Mesendoderm (in vitro differentiated cells): ENCODE measurements at regions not wholly inside any gene's neighbourhood (a gene's known extent, or its start where the extent isn't known, plus 50 kb on each side); places are given as distances from the start of the nearest gene placed in this dataset.
A peak's percentile ranks its signal among the peaks of the same experiment; 100 is the strongest.
"Not testable (repeated sequence)": the region's sequence is repeated elsewhere in the genome, so short reads cannot be mapped to it uniquely, and the experiment has no call there.

Experiments
- DNase-seq: peaks from one replicate; pipeline ENCODE4 v3.0.0; 2013
- H2AK5ac ChIP-seq: 2 replicates; pipeline ENCODE4 v1.6.1; 2013; ENCODE audit warnings: low read length, inconsistent platforms
- H2BK120ac ChIP-seq: 2 replicates; pipeline ENCODE4 v1.6.1; 2013; ENCODE audit warnings: low read depth, mild to moderate bottlenecking, low read length, moderate library complexity, mixed read lengths
- H2BK15ac ChIP-seq: replicated peaks from 2 replicates; pipeline ENCODE4 v1.6.1; 2013; ENCODE audit warnings: low read depth, mild to moderate bottlenecking, moderate library complexity
- H2BK5ac ChIP-seq: 2 replicates; pipeline ENCODE4 v1.6.1; 2013; ENCODE audit warnings: low read length, inconsistent platforms
- H3K18ac ChIP-seq: 2 replicates; pipeline ENCODE4 v1.6.1; 2013; ENCODE audit warnings: mild to moderate bottlenecking, low read length, mixed read lengths
- H3K23ac ChIP-seq: one replicate; pipeline ENCODE4 v1.6.1; 2013; ENCODE audit warnings: low read length
- H3K27ac ChIP-seq: 2 replicates; pipeline ENCODE4 v1.5.1; 2013; ENCODE audit warnings: low read depth, mild to moderate bottlenecking, inconsistent platforms, low read length, moderate library complexity
- H3K27me3 ChIP-seq: 2 replicates; pipeline ENCODE4 v1.6.1; 2013; ENCODE audit warnings: low read length, control low read depth, mild to moderate bottlenecking, inconsistent platforms; ENCODE audit not compliant: insufficient read depth, poor library complexity
- H3K36me3 ChIP-seq: 2 replicates; pipeline ENCODE4 v1.6.1; 2013; ENCODE audit warnings: low read length, inconsistent platforms; ENCODE audit not compliant: control insufficient read depth, insufficient read depth
- H3K4ac ChIP-seq: one replicate; pipeline ENCODE4 v1.6.1; 2013; ENCODE audit warnings: low read depth, mild to moderate bottlenecking, low read length, moderate library complexity
- H3K4me1 ChIP-seq: 2 replicates; pipeline ENCODE4 v1.6.1; 2013; ENCODE audit warnings: low read depth, low read length, inconsistent platforms; ENCODE audit not compliant: control insufficient read depth
- H3K4me2 ChIP-seq: 2 replicates; pipeline ENCODE4 v1.6.1; 2013; ENCODE audit warnings: low read length
- H3K4me3 ChIP-seq: 2 replicates; pipeline ENCODE4 v1.5.1; 2013; ENCODE audit warnings: mild to moderate bottlenecking, low read length
- H3K56ac ChIP-seq: one replicate; pipeline ENCODE4 v1.6.1; 2013; ENCODE audit warnings: low read length
- H3K79me1 ChIP-seq: 2 replicates; pipeline ENCODE4 v1.6.1; 2013; ENCODE audit warnings: low read length, inconsistent platforms
- H3K79me2 ChIP-seq: 2 replicates; pipeline ENCODE4 v1.6.1; 2013; ENCODE audit warnings: mild to moderate bottlenecking, low read length; ENCODE audit not compliant: control insufficient read depth, insufficient read depth
- H3K9ac ChIP-seq: 2 replicates; pipeline ENCODE4 v1.6.1; 2013; ENCODE audit warnings: low read length, inconsistent platforms
- H4K5ac ChIP-seq: one replicate; pipeline ENCODE4 v1.6.1; 2013; ENCODE audit warnings: low read length
- H4K8ac ChIP-seq: one replicate; pipeline ENCODE4 v1.6.1; 2013; ENCODE audit warnings: low read depth, mild to moderate bottlenecking, control low read depth, low read length, moderate library complexity
- WGBS: extraction: QIAGEN DNeasy Blood & Tissue Kit; methylation state at CpG from one replicate; pipeline ENCODE4 v1.1.7; 2013; ENCODE audit warnings: low lambda C conversion rate, missing lambda C conversion rate; ENCODE audit not compliant: insufficient coverage; ENCODE audit errors: extremely low coverage; 5-methylcytosine and 5-hydroxymethylcytosine counted together

- not testable (repeated sequence) for H4K8ac ChIP-seq, H4K5ac ChIP-seq, H3K36me3 ChIP-seq, H2BK15ac ChIP-seq, H3K4me2 ChIP-seq, H3K23ac ChIP-seq, H3K9ac ChIP-seq, H3K79me1 ChIP-seq, H3K4me1 ChIP-seq, H2AK5ac ChIP-seq, DNase-seq, H2BK120ac ChIP-seq, H3K4ac ChIP-seq, H3K27ac ChIP-seq, H3K18ac ChIP-seq, H2BK5ac ChIP-seq, H3K56ac ChIP-seq, H3K4me3 ChIP-seq, H3K27me3 ChIP-seq, H3K79me2 ChIP-seq
- no CpG with 5 or more reads among the region's 1 CpG for WGBS
Observed at GRCh38 chr4:188740791-188741190, 601.5 kb downstream of the TRIML1 start.

GRCh38 chr4:188754372-188755002, 615.2 kb downstream of the TRIML1 start:
- Histone ChIP-seq H2BK120ac (no peak overlapping the region), H3K4ac (no peak overlapping the region), H3K36me3 (no peaks in the 10 kb centered on the region), H3K27me3 (no peaks in the 10 kb centered on the region), H3K4me1 (no peaks in the 10 kb centered on the region), H4K8ac (no peak overlapping the region), H3K9ac (no peak overlapping the region), H2AK5ac (no peak overlapping the region), H3K79me1 (no peaks in the 10 kb centered on the region), H3K23ac (no peak overlapping the region), H3K4me3 (no peak overlapping the region), H3K18ac (no peak overlapping the region), H2BK15ac (no peak overlapping the region), H4K5ac (no peak overlapping the region), H2BK5ac (no peak overlapping the region), H3K27ac (no peak overlapping the region), H3K56ac (no peak overlapping the region), H3K4me2 (no peak overlapping the region), H3K79me2 (no peaks in the 10 kb centered on the region)
- no CpG with 5 or more reads among the region's 22 CpGs for WGBS
- no peak for DNase-seq

- Histone ChIP-seq H3K9ac (no peak overlapping the region), H3K4me2 (no peak overlapping the region), H2BK15ac (no peak overlapping the region), H3K27me3 (no peaks in the 10 kb centered on the region), H3K4me3 (no peak overlapping the region), H3K79me1 (no peaks in the 10 kb centered on the region), H3K56ac (no peak overlapping the region), H4K5ac (no peak overlapping the region), H3K4ac (no peak overlapping the region), H3K18ac (no peak overlapping the region), H2AK5ac (no peak overlapping the region), H2BK120ac (no peak overlapping the region), H4K8ac (no peak overlapping the region), H3K27ac (no peak overlapping the region), H3K79me2 (no peaks in the 10 kb centered on the region), H3K4me1 (no peaks in the 10 kb centered on the region), H2BK5ac (no peak overlapping the region), H3K23ac (no peak overlapping the region), H3K36me3 (no peaks in the 10 kb centered on the region)
- WGBS = no CpG with 5 or more reads among the region's 3 CpGs
- no peak for DNase-seq
Observed at GRCh38 chr4:188767496-188767895, 628.3 kb downstream of the TRIML1 start.

- Histone ChIP-seq H2BK5ac (no peak overlapping the region), H3K23ac (no peak overlapping the region), H4K8ac (no peak overlapping the region), H3K4me3 (no peak overlapping the region), H2BK120ac (no peak overlapping the region), H3K9ac (no peak overlapping the region), H3K4ac (no peak overlapping the region), H3K79me1 (no peaks in the 10 kb centered on the region), H3K4me2 (no peak overlapping the region), H2BK15ac (no peak overlapping the region), H3K4me1 (no peaks in the 10 kb centered on the region), H3K79me2 (no peaks in the 10 kb centered on the region), H2AK5ac (no peak overlapping the region), H3K18ac (no peak overlapping the region), H4K5ac (no peak overlapping the region), H3K27me3 (no peaks in the 10 kb centered on the region), H3K36me3 (no peaks in the 10 kb centered on the region), H3K56ac (no peak overlapping the region), H3K27ac (no peak overlapping the region)
- no peak for DNase-seq
- WGBS = no CpG with 5 or more reads among the region's 4 CpGs
Observed at GRCh38 chr4:188778905-188779304, 639.7 kb downstream of the TRIML1 start.

GRCh38 chr4:188779581-188779980, 640.3 kb downstream of the TRIML1 start:
- Histone ChIP-seq H3K27me3 (no peaks in the 10 kb centered on the region), H3K36me3 (no peaks in the 10 kb centered on the region), H3K27ac (no peak overlapping the region), H3K9ac (no peak overlapping the region), H3K18ac (no peak overlapping the region), H3K4ac (no peak overlapping the region), H4K8ac (no peak overlapping the region), H3K56ac (no peak overlapping the region), H3K4me3 (no peak overlapping the region), H2AK5ac (no peak overlapping the region), H3K79me1 (no peaks in the 10 kb centered on the region), H3K23ac (no peak overlapping the region), H4K5ac (no peak overlapping the region), H3K4me2 (no peak overlapping the region), H3K4me1 (no peaks in the 10 kb centered on the region), H2BK15ac (no peak overlapping the region), H2BK5ac (no peak overlapping the region), H2BK120ac (no peak overlapping the region), H3K79me2 (no peaks in the 10 kb centered on the region)
- no CpG with 5 or more reads among the region's 3 CpGs for WGBS
- DNase-seq = no peak

GRCh38 chr4:188780028-188780427, 640.8 kb downstream of the TRIML1 start:
- Histone ChIP-seq H3K56ac (no peak overlapping the region), H3K4me1 (no peaks in the 10 kb centered on the region), H3K23ac (no peak overlapping the region), H3K79me2 (no peaks in the 10 kb centered on the region), H4K8ac (no peak overlapping the region), H2AK5ac (no peak overlapping the region), H3K27me3 (no peaks in the 10 kb centered on the region), H3K79me1 (no peaks in the 10 kb centered on the region), H3K36me3 (no peaks in the 10 kb centered on the region), H3K9ac (no peak overlapping the region), H3K4me2 (no peak overlapping the region), H3K27ac (no peak overlapping the region), H2BK120ac (no peak overlapping the region), H2BK15ac (no peak overlapping the region), H3K4me3 (no peak overlapping the region), H3K18ac (no peak overlapping the region), H2BK5ac (no peak overlapping the region), H3K4ac (no peak overlapping the region), H4K5ac (no peak overlapping the region)
- peak; percentile 7 for DNase-seq
- no CpG with 5 or more reads among the region's 5 CpGs for WGBS
